22Rv1 (cell line): ENCODE measurements at regions not wholly inside any gene's neighbourhood (a gene's known extent, or its start where the extent isn't known, plus 50 kb on each side); places are given as distances from the start of the nearest gene placed in this dataset.

Experiments
- H3K27ac ChIP-seq: fragments of 450-650 bp; 2 replicates; pipeline ENCODE4 v1.5.1; 2017
- CTCF ChIP-seq: fragments of 450-650 bp; IDR thresholded peaks from 2 replicates; pipeline ENCODE4 v1.5.1; 2017; ENCODE audit warnings: mild to moderate bottlenecking
- ZFX ChIP-seq: fragments of 450-650 bp; IDR thresholded peaks from 2 replicates; pipeline ENCODE4 v1.6.1; 2017; ENCODE audit warnings: antibody characterized with exemption, borderline replicate concordance

GRCh38 chr2:207317378-207317984 lies 151.7 kb upstream of the KLF7 start:
- TF ChIP-seq CTCF (no peak), ZFX (no peak)
- no peak overlapping the region for H3K27ac ChIP-seq

GRCh38 chr2:207318181-207318628 lies 152.5 kb upstream of the KLF7 start:
- TF ChIP-seq ZFX: no peak
- TF ChIP-seq CTCF: no peak

GRCh38 chr2:207319316-207319715 lies 153.6 kb upstream of the KLF7 start:
- TF ChIP-seq CTCF (no peak), ZFX (no peak)

More at GRCh38 chr2:207318181-207318628, 152.5 kb upstream of the KLF7 start:
- H3K27ac ChIP-seq: no peak overlapping the region

GRCh38 chr2:207320381-207321159 lies 154.8 kb upstream of the KLF7 start:
- TF ChIP-seq ZFX: no peak
- peak; percentile 19 for TF ChIP-seq CTCF

More at GRCh38 chr2:207319316-207319715, 153.6 kb upstream of the KLF7 start:
- H3K27ac ChIP-seq: no peak overlapping the region

GRCh38 chr2:207321514-207321913 lies 155.8 kb upstream of the KLF7 start:
- H3K27ac ChIP-seq: no peak overlapping the region

More at GRCh38 chr2:207320381-207321159, 154.8 kb upstream of the KLF7 start:
- no peak overlapping the region for H3K27ac ChIP-seq

GRCh38 chr2:207324001-207324400 lies 158.3 kb upstream of the KLF7 start:
- TF ChIP-seq ZFX (no peak), CTCF (no peak)
- no peak overlapping the region for H3K27ac ChIP-seq

More at GRCh38 chr2:207321514-207321913, 155.8 kb upstream of the KLF7 start:
- no peak for TF ChIP-seq ZFX
- no peak for TF ChIP-seq CTCF

GRCh38 chr2:207327513-207327912 lies 161.8 kb upstream of the KLF7 start:
- TF ChIP-seq ZFX (no peak), CTCF (no peak)
- H3K27ac ChIP-seq: no peak overlapping the region
